IMR-90 (cell line): ENCODE measurements at regions not wholly inside any gene's neighbourhood (a gene's known extent, or its start where the extent isn't known, plus 50 kb on each side); places are given as distances from the start of the nearest gene placed in this dataset.

Experiments used
- BHLHE40 ChIP-seq: fragments of 150-350 bp; IDR thresholded peaks from 2 replicates; pipeline ENCODE4 v1.6.1; 2016; ENCODE audit warnings: mild to moderate bottlenecking, low read depth, low read length
- MAZ ChIP-seq: IDR thresholded peaks from 2 replicates; pipeline ENCODE4 v1.6.1; 2012; ENCODE audit warnings: low read depth, mild to moderate bottlenecking, low read length, improper control_type of control experiment, moderate library complexity, borderline replicate concordance
- MXI1 ChIP-seq: IDR thresholded peaks from 2 replicates; pipeline ENCODE4 v1.6.1; 2012; ENCODE audit warnings: low read depth, mild to moderate bottlenecking, low read length, moderate library complexity, borderline replicate concordance
- POLR2A ChIP-seq: IDR thresholded peaks from 2 replicates; pipeline ENCODE4 v1.6.1; 2012; ENCODE audit warnings: mild to moderate bottlenecking, low read depth, low read length
- RAD21 ChIP-seq: IDR thresholded peaks from 2 replicates; pipeline ENCODE4 v1.6.1; 2012; ENCODE audit warnings: low read length, improper control_type of control experiment
- RFX5 ChIP-seq: IDR thresholded peaks from 2 replicates; pipeline ENCODE4 v1.8.0; 2012; ENCODE audit warnings: low read depth, mild to moderate bottlenecking, low read length, moderate library complexity
- SMC3 ChIP-seq: fragments of 150-350 bp; IDR thresholded peaks from 2 replicates; pipeline ENCODE4 v1.6.1; 2016; ENCODE audit warnings: low read depth, mild to moderate bottlenecking, antibody characterized with exemption, low read length, moderate library complexity
- TF ChIP-seq, protein P1 (sequence below): conservative IDR thresholded peaks from 2 replicates; pipeline ENCODE4 v1.5.1; 2012; ENCODE audit warnings: mild to moderate bottlenecking, low read depth, low read length, improper control_type of control experiment

DNA sequence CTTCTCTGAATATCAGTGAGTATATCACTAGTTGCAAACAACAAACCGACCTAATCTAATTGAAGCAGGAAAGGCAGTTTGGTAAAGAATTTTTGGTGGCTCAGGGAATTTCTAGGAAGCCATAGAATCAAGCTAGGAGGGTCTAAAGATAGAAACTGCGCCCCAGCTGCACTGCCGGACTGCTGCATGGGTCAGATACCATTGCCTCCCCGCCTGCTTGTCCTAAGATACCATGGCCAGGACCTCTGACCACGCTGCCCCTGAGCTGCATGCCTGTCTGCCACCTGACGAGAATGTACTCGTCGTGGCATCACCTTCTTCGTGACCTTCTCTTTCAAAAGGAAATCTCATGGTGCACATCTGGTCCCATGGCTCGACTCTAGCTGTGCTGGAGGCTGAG, 439.0 kb downstream of the ZSWIM6 start:
- TF ChIP-seq, protein P1, sequence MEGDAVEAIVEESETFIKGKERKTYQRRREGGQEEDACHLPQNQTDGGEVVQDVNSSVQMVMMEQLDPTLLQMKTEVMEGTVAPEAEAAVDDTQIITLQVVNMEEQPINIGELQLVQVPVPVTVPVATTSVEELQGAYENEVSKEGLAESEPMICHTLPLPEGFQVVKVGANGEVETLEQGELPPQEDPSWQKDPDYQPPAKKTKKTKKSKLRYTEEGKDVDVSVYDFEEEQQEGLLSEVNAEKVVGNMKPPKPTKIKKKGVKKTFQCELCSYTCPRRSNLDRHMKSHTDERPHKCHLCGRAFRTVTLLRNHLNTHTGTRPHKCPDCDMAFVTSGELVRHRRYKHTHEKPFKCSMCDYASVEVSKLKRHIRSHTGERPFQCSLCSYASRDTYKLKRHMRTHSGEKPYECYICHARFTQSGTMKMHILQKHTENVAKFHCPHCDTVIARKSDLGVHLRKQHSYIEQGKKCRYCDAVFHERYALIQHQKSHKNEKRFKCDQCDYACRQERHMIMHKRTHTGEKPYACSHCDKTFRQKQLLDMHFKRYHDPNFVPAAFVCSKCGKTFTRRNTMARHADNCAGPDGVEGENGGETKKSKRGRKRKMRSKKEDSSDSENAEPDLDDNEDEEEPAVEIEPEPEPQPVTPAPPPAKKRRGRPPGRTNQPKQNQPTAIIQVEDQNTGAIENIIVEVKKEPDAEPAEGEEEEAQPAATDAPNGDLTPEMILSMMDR = no peak
- TF ChIP-seq RAD21 (no peak), POLR2A (no peak), RFX5 (no peak), SMC3 (no peak), MAZ (no peak), BHLHE40 (no peak), MXI1 (no peak)
